ENCODE measurements at regions not wholly inside any gene's neighbourhood (a gene's known extent, or its start where the extent isn't known, plus 50 kb on each side); places are given as distances from the start of the nearest gene placed in this dataset.

DNA sequence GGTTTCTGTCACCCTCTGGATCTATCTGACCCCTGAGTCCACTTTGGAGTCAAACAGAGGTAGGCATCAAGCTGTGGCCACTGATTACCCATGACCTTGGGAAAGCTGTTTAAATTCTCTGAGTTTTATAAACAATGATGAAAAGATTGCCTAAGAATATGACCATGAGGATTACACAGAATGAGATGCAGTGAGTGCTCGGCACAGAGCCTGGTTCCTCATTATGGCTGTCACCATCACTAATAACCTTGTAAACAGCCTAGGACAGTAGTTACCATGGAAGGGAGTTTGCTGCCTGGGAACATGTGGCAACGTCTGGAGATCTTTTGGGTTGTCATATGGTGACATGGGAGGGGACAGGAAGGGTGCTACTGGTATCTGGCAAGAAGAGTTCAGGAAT lies 248.3 kb upstream of the KAZN start:
- TF ChIP-seq POLR2A (IDR thresholded peaks at IDR 0.05; ENCODE audit: low read depth) (no peak), EP300 (IDR thresholded peaks at IDR 0.05) (no peak)
- TF ChIP-seq, protein P1, sequence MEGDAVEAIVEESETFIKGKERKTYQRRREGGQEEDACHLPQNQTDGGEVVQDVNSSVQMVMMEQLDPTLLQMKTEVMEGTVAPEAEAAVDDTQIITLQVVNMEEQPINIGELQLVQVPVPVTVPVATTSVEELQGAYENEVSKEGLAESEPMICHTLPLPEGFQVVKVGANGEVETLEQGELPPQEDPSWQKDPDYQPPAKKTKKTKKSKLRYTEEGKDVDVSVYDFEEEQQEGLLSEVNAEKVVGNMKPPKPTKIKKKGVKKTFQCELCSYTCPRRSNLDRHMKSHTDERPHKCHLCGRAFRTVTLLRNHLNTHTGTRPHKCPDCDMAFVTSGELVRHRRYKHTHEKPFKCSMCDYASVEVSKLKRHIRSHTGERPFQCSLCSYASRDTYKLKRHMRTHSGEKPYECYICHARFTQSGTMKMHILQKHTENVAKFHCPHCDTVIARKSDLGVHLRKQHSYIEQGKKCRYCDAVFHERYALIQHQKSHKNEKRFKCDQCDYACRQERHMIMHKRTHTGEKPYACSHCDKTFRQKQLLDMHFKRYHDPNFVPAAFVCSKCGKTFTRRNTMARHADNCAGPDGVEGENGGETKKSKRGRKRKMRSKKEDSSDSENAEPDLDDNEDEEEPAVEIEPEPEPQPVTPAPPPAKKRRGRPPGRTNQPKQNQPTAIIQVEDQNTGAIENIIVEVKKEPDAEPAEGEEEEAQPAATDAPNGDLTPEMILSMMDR (IDR thresholded peaks at IDR 0.05): no peak
